Natural killer cell (primary cell): ENCODE measurements at regions not wholly inside any gene's neighbourhood (a gene's known extent, or its start where the extent isn't known, plus 50 kb on each side); places are given as distances from the start of the nearest gene placed in this dataset.

Source experiments
- ATAC-seq, 3 donors: fragments of 150-1000 bp in 2 of 3; fragments of 200-7000 bp in 1 of 3; cut with Tn5 transposase; 1 replicate in 1 of 3; 2 replicates in 2 of 3; pipeline ENCODE4 v1.10.0; 2021; ENCODE audit warnings: mild to moderate bottlenecking in 2 of 3, moderate library complexity in 2 of 3
- DNase-seq, 2 donors: peaks; one replicate each; pipeline versions ENCODE4 v3.0.0 to v3.0.0-alpha.2; 2013 to 2021; ENCODE audit warnings: mixed read lengths in 1 of 2
- H3K27ac ChIP-seq: one replicate; pipeline ENCODE4 v1.5.1; 2013; ENCODE audit warnings: mild to moderate bottlenecking, low read length
- H3K27me3 ChIP-seq: one replicate; pipeline ENCODE4 v1.6.1; 2013; ENCODE audit warnings: low read length; ENCODE audit not compliant: control insufficient read depth, insufficient read depth
- H3K36me3 ChIP-seq: one replicate; pipeline ENCODE4 v1.6.1; 2013; ENCODE audit warnings: low read length; ENCODE audit not compliant: control insufficient read depth, insufficient read depth
- H3K4me1 ChIP-seq: one replicate; pipeline ENCODE4 v1.6.1; 2013; ENCODE audit warnings: low read length; ENCODE audit not compliant: control insufficient read depth, insufficient read depth
- H3K4me3 ChIP-seq: one replicate; pipeline ENCODE4 v1.5.1; 2013; ENCODE audit warnings: low read length
- H3K9me3 ChIP-seq: one replicate; pipeline ENCODE4 v1.6.1; 2013; ENCODE audit warnings: low read length; ENCODE audit not compliant: control insufficient read depth, insufficient read depth
- H3K27ac Mint-ChIP-seq, 2 donors: one replicate each; pipeline ENCODE4 v1.8.0; 2022; ENCODE audit warnings: mild to moderate bottlenecking in 2 of 2, mixed read lengths in 2 of 2, moderate library complexity in 1 of 2
- H3K27me3 Mint-ChIP-seq, 2 donors: one replicate each; pipeline ENCODE4 v1.8.0; 2022; ENCODE audit warnings: low read depth in 2 of 2, mixed read lengths in 2 of 2
- H3K36me3 Mint-ChIP-seq: one replicate; pipeline ENCODE4 v1.8.0; 2022; ENCODE audit warnings: mixed read lengths
- H3K4me1 Mint-ChIP-seq, 2 donors: one replicate each; pipeline ENCODE4 v1.8.0; 2022; ENCODE audit warnings: mixed read lengths in 2 of 2
- H3K4me3 Mint-ChIP-seq: one replicate; pipeline ENCODE4 v1.8.0; 2022; ENCODE audit warnings: mild to moderate bottlenecking, moderate library complexity, mixed read lengths
- H3K9me3 Mint-ChIP-seq, 2 donors: one replicate each; pipeline ENCODE4 v1.8.0; 2022; ENCODE audit warnings: mixed read lengths in 2 of 2
- WGBS: methylation state at CpG from one replicate; pipeline ENCODE4 v1.1.7; 2013; ENCODE audit warnings: missing lambda C conversion rate; ENCODE audit not compliant: insufficient coverage; 5-methylcytosine and 5-hydroxymethylcytosine counted together
- intact Hi-C: fragments of 100-400 bp; cut with micrococcal nuclease; formaldehyde crosslinking; loops from one replicate; pipeline ENCODE4 v1.14.2; 2022
- TF ChIP-seq, protein P1 (sequence below): fragments of 200-600 bp; IDR thresholded peaks from one replicate; pipeline ENCODE4 v1.8.0; 2022; ENCODE audit warnings: antibody characterized with exemption

DNA sequence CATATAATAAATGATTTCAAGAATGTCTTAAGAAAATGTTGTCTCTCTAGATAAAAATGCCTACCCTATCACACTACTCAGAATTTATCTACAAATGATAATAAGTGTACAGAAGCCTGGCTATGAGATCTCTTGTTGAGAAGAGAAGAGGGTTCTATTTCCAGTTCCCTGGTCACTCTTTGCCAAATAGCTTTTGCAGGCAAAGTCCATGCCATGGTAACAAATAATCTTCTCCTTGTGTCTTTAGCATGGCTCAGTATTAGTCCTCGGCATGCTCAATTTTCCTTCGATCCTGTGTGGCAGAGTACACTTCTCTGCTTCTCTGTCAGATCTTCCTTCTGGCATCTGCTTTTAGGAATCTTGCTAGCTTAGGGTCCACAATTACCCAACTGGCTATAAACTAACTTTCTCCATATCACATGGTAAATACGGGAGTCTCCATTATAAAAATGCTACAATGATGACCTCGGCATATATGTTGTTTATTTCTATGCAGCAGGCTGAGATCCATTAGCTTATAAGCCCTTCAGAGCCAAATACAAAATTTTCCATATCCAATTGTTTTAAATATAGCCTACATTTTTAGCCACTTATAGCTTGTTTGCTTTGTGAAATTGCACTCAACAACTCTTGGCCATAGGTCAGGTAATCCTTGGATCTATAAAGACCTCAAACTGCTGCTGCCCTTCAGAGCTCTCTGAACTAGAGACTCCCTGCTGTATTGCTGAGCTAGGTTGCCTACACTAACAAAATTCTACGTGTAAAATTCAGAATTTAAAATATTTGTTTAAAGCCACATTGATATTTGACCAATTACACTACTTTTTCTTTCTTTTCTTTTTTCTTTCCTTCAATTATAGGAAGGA lies 157.5 kb downstream of the FSIP2 start:
- Histone ChIP-seq H3K27ac (no peak overlapping the region), H3K36me3 (no peaks in the 10 kb centered on the region), H3K4me1 (no peaks in the 10 kb centered on the region), H3K4me3 (no peak overlapping the region), H3K27me3 (no peaks in the 10 kb centered on the region), H3K9me3 (no peaks in the 10 kb centered on the region)
- Mint-ChIP-seq H3K27ac (no peak overlapping the region), H3K27me3 (no peaks in the 10 kb centered on the region), H3K36me3 (peaks cover 7% of the 10 kb centered on the region), H3K4me1 (no peaks in the 10 kb centered on the region), H3K4me3 (no peak overlapping the region), H3K9me3 (peaks cover 12 to 15% of the 10 kb centered on the region in 2 donors)
- intact Hi-C loops = no loop called here
- 93% methylated on average over 5 of the region's 5 CpGs for WGBS
- TF ChIP-seq, protein P1, sequence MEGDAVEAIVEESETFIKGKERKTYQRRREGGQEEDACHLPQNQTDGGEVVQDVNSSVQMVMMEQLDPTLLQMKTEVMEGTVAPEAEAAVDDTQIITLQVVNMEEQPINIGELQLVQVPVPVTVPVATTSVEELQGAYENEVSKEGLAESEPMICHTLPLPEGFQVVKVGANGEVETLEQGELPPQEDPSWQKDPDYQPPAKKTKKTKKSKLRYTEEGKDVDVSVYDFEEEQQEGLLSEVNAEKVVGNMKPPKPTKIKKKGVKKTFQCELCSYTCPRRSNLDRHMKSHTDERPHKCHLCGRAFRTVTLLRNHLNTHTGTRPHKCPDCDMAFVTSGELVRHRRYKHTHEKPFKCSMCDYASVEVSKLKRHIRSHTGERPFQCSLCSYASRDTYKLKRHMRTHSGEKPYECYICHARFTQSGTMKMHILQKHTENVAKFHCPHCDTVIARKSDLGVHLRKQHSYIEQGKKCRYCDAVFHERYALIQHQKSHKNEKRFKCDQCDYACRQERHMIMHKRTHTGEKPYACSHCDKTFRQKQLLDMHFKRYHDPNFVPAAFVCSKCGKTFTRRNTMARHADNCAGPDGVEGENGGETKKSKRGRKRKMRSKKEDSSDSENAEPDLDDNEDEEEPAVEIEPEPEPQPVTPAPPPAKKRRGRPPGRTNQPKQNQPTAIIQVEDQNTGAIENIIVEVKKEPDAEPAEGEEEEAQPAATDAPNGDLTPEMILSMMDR = no peak
- ATAC-seq (no peak), DNase-seq (no peak)

DNA sequence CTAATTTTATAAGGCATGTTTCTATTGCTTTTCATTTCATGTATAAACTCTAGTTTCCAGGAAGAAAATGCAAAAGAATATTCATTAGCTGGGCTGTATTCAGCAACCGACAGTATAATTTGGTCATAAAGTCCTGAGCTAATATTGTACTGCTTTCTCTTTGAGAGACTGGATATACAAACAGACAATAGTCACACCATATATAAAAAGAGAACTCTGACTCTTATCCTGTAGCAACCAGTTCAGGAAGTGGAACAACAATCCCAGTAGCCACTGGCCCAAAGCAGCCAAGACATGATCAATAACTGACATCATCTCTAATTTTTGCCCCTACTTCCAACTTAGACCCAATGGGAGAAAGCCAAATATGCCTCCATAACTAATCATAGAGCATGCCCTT lies 160.8 kb downstream of the FSIP2 start:
- Histone ChIP-seq H3K27me3 (no peaks in the 10 kb centered on the region), H3K9me3 (no peaks in the 10 kb centered on the region), H3K4me3 (no peak overlapping the region), H3K4me1 (no peaks in the 10 kb centered on the region), H3K27ac (no peak overlapping the region), H3K36me3 (no peaks in the 10 kb centered on the region)
- 100% methylated on average over 1 of the region's 1 CpG for WGBS
- Mint-ChIP-seq H3K9me3 (peaks cover 15 to 17% of the 10 kb centered on the region in 2 donors), H3K36me3 (peaks cover 7% of the 10 kb centered on the region), H3K4me1 (no peaks in the 10 kb centered on the region), H3K4me3 (no peak overlapping the region), H3K27me3 (no peaks in the 10 kb centered on the region), H3K27ac (no peak overlapping the region)
- TF ChIP-seq, protein P1 = no peak
- DNase-seq = no peak
- ATAC-seq = no peak
- intact Hi-C loops = no loop called here

DNA sequence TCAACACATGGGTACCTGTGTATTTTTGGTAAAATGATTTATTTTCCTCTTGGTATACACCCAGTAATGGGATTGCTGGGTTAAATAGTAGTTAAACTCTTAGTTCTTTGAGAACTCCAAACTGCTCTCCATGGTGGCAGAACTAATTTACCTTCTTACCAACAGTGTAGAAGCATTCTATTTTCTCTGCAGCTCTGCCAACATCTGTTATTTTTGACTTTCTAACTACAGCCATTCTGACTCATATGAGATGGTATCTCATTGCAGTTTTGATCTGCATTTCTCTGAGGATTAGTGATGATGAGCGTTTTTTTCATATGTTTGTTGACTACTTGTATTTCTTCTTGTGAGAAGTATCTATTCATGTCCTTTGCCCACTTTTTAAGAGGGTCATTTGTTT lies 180.6 kb downstream of the FSIP2 start:
- intact Hi-C loops = no loop called here
- no peak for DNase-seq
- ATAC-seq = no peak
- Histone ChIP-seq H3K4me1 (no peaks in the 10 kb centered on the region), H3K36me3 (no peaks in the 10 kb centered on the region), H3K27me3 (no peaks in the 10 kb centered on the region), H3K4me3 (no peak overlapping the region), H3K9me3 (no peaks in the 10 kb centered on the region), H3K27ac (no peak overlapping the region)
- TF ChIP-seq, protein P1 = no peak
- 83% methylated on average over 1 of the region's 1 CpG for WGBS
- Mint-ChIP-seq H3K4me3 (no peak overlapping the region), H3K9me3 (peaks cover 16 to 19% of the 10 kb centered on the region in 2 donors), H3K27ac (no peak overlapping the region), H3K36me3 (no peaks in the 10 kb centered on the region), H3K4me1 (no peaks in the 10 kb centered on the region), H3K27me3 (no peaks in the 10 kb centered on the region)
